ENCODE measurements at regions not wholly inside any gene's neighbourhood (a gene's known extent, or its start where the extent isn't known, plus 50 kb on each side); places are given as distances from the start of the nearest gene placed in this dataset.

- TF ChIP-seq CTCF (IDR thresholded peaks at IDR 0.05; ENCODE audit: low read depth, low read length) = no peak
- H3K4me3 ChIP-seq (ENCODE audit: low read depth, low read length) = no peak overlapping the region
Observed at GRCh38 chr7:131610007-131610406, 53.6 kb upstream of the PODXL start.

- TF ChIP-seq CTCF (IDR thresholded peaks at IDR 0.05; ENCODE audit: low read depth, low read length) = no peak
- no peak overlapping the region for H3K4me3 ChIP-seq (ENCODE audit: low read depth, low read length)
Observed at GRCh38 chr7:131608116-131608500, 51.7 kb upstream of the PODXL start.

GRCh38 chr7:131607291-131608115, 51.1 kb upstream of the PODXL start:
- no peak overlapping the region for H3K4me3 ChIP-seq (ENCODE audit: low read depth, low read length)
- no peak for TF ChIP-seq CTCF (IDR thresholded peaks at IDR 0.05; ENCODE audit: low read depth, low read length)

GRCh38 chr7:131606346-131607290, 50.2 kb upstream of the PODXL start:
- no peak for TF ChIP-seq CTCF (IDR thresholded peaks at IDR 0.05; ENCODE audit: low read depth, low read length)
- H3K4me3 ChIP-seq (ENCODE audit: low read depth, low read length) = no peak overlapping the region
